ENCODE measurements at regions not wholly inside any gene's neighbourhood (a gene's known extent, or its start where the extent isn't known, plus 50 kb on each side); places are given as distances from the start of the nearest gene placed in this dataset.
"Not testable (repeated sequence)": the region's sequence is repeated elsewhere in the genome, so short reads cannot be mapped to it uniquely, and the experiment has no call there.

GRCh38 chr13:31608780-31609179 lies 130.5 kb upstream of the RXFP2 start:
- DNase-seq (ENCODE audit: low read depth) = not testable (repeated sequence)

GRCh38 chr13:31610270-31610998 lies 128.9 kb upstream of the RXFP2 start:
- DNase-seq (ENCODE audit: low read depth) = no peak

GRCh38 chr13:31611214-31611613 lies 128.1 kb upstream of the RXFP2 start:
- DNase-seq (ENCODE audit: low read depth) = no peak

- no peak for DNase-seq (ENCODE audit: low read depth)
Measured at GRCh38 chr13:31614073-31614472, 125.3 kb upstream of the RXFP2 start.

- no peak for DNase-seq (ENCODE audit: low read depth)
Measured at GRCh38 chr13:31614704-31615103, 124.6 kb upstream of the RXFP2 start.

- DNase-seq (ENCODE audit: low read depth) = no peak
Measured at GRCh38 chr13:31625115-31625514, 114.2 kb upstream of the RXFP2 start.

- no peak for DNase-seq (ENCODE audit: low read depth)
Measured at GRCh38 chr13:31627097-31627845, 112.1 kb upstream of the RXFP2 start.

GRCh38 chr13:31629085-31629780 lies 110.1 kb upstream of the RXFP2 start:
- DNase-seq (ENCODE audit: low read depth) = no peak

GRCh38 chr13:31631071-31631470 lies 108.3 kb upstream of the RXFP2 start:
- DNase-seq (ENCODE audit: low read depth) = no peak

- DNase-seq (ENCODE audit: low read depth) = no peak
Measured at GRCh38 chr13:31631746-31632145, 107.6 kb upstream of the RXFP2 start.

- DNase-seq (ENCODE audit: low read depth) = no peak
Measured at GRCh38 chr13:31638577-31638976, 100.7 kb upstream of the RXFP2 start.

GRCh38 chr13:31639443-31640163 lies 99.7 kb upstream of the RXFP2 start:
- no peak for DNase-seq (ENCODE audit: low read depth)

GRCh38 chr13:31649766-31650165 lies 89.6 kb upstream of the RXFP2 start:
- no peak for DNase-seq (ENCODE audit: low read depth)

GRCh38 chr13:31653730-31654129 lies 85.6 kb upstream of the RXFP2 start:
- DNase-seq (ENCODE audit: low read depth) = no peak

- DNase-seq (ENCODE audit: low read depth) = no peak
Measured at GRCh38 chr13:31663880-31664585, 75.3 kb upstream of the RXFP2 start.

- DNase-seq (ENCODE audit: low read depth) = no peak
Measured at GRCh38 chr13:31670831-31671617, 68.3 kb upstream of the RXFP2 start.

GRCh38 chr13:31674051-31674450 lies 65.3 kb upstream of the RXFP2 start:
- DNase-seq (ENCODE audit: low read depth) = no peak

- DNase-seq (ENCODE audit: low read depth) = no peak
Measured at GRCh38 chr13:31675440-31675953, 63.8 kb upstream of the RXFP2 start.

- DNase-seq (ENCODE audit: low read depth) = no peak
Measured at GRCh38 chr13:31681133-31681532, 58.2 kb upstream of the RXFP2 start.

- DNase-seq (ENCODE audit: low read depth) = no peak
Measured at GRCh38 chr13:31684466-31684865, 54.9 kb upstream of the RXFP2 start.
